ENCODE measurements at regions not wholly inside any gene's neighbourhood (a gene's known extent, or its start where the extent isn't known, plus 50 kb on each side); places are given as distances from the start of the nearest gene placed in this dataset.

DNA sequence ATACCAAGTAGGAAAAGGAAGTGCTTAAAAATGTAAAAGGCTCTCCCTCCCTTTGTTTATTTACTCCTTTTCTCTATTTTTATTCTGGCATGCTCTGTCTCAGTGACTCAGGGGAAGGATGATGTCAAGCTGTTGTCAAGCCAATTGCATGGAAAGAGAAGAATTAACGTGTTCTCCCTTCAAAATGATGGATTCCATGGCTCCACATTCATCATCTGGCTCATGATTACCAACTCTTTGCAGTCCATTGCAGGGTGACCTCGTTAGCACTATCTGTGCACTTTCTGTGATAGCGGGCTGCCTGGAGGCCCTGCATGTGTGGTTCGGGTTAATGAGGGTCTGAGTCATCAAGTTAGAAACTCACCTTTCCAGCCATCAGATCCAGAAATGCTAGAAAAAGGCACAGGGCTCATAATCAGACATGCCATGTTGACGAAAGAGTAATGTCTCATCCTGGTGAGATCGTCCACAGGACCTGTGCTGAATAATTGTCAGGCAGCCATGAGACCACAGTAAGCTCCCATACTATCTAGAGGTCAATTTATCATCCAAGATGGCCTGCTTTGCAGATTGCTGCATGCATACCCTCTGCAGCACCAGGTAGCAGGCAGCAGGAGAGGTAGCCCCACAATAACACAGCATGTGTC, 79.2 kb upstream of the BTG1 start:
- TF ChIP-seq POLR2AphosphoS5 (IDR thresholded peaks at IDR 0.05; ENCODE audit: low read depth, low read length) (no peak), POLR2A (IDR thresholded peaks at IDR 0.05; ENCODE audit: low read depth, low read length) (no peak)
